ENCODE measurements at regions not wholly inside any gene's neighbourhood (a gene's known extent, or its start where the extent isn't known, plus 50 kb on each side); places are given as distances from the start of the nearest gene placed in this dataset.

GRCh38 chr18:78586586-78586985 is 393.0 kb upstream of the SALL3 start:
- Mint-ChIP-seq H3K4me3 (no peak overlapping the region), H3K27me3 (ENCODE audit: low read depth) (no peaks in the 10 kb centered on the region), H3K9me3 (ENCODE audit: insufficient read depth) (no peaks in the 10 kb centered on the region), H3K27ac (no peak overlapping the region), H3K36me3 (ENCODE audit: low read depth) (no peaks in the 10 kb centered on the region), H3K4me1 (ENCODE audit: low read depth) (no peaks in the 10 kb centered on the region)
- no peak for ATAC-seq
- ChIA-PET POLR2A (no interaction called here), CTCF (no interaction called here)
- no peak for DNase-seq

DNA sequence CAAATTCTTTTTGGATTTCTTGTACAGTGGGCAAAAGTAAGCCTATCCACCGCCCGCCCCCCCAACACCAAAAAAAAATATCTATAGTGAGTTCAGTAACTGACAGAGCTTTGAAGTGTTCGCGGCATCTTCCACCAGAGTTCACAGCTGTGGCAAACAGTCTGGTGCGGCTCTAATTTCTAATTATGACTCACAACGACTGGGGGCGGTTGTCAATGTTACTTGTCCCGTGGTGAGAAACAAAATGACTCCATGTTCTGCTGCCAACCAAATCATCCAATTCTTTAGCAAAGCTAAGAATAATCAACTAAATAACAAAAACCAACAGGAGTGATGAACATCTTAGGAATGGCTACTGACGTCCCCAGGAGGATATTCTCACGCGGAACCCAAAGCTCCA is 392.5 kb upstream of the SALL3 start:
- Mint-ChIP-seq H3K4me3 (no peak overlapping the region), H3K9me3 (ENCODE audit: insufficient read depth) (peaks cover 3% of the 10 kb centered on the region), H3K4me1 (ENCODE audit: low read depth) (no peaks in the 10 kb centered on the region), H3K27me3 (ENCODE audit: low read depth) (no peaks in the 10 kb centered on the region), H3K27ac (no peak overlapping the region), H3K36me3 (ENCODE audit: low read depth) (no peaks in the 10 kb centered on the region)
- DNase-seq (no peak), ATAC-seq (no peak)
- CTCF ChIA-PET, result no interaction called here
- POLR2A ChIA-PET, result no interaction called here

GRCh38 chr18:78587626-78588600 is 391.7 kb upstream of the SALL3 start:
- ChIA-PET CTCF (no interaction called here), POLR2A (no interaction called here)
- Mint-ChIP-seq H3K9me3 (ENCODE audit: insufficient read depth) (peaks cover 4% of the 10 kb centered on the region), H3K27ac (no peak overlapping the region), H3K27me3 (ENCODE audit: low read depth) (no peaks in the 10 kb centered on the region), H3K4me3 (no peak overlapping the region), H3K4me1 (ENCODE audit: low read depth) (no peaks in the 10 kb centered on the region), H3K36me3 (ENCODE audit: low read depth) (no peaks in the 10 kb centered on the region)
- DNase-seq (no peak), ATAC-seq (no peak)

DNA sequence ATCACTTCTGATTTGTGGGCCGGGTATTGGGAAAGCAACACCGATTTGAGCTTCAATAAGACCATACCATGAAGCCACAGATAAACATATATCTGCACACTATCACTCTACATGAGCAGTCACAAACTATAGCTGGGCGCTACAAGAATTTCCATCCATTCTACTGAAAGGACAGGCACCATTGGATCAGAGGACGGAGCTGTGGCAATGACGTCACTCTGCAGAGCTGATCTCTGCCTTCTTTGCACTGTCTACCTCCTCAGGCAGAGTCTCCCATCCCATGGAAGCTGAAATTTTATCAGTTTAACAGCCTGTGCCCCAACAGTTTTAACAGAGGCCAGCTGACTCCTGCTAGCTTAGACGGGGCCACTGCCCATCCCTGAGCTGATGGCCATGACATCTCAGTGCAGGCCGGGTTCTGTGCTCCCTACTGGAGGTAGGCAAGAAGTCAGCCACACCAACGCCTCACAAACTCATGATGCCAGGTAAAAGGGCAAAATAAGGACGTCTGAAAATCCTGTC is 389.6 kb upstream of the SALL3 start:
- ChIA-PET CTCF (no interaction called here), POLR2A (no interaction called here)
- no peak overlapping the region for H3K4me3 Mint-ChIP-seq
- H3K27me3 Mint-ChIP-seq (ENCODE audit: low read depth), result no peaks in the 10 kb centered on the region
- DNase-seq, result no peak
- H3K36me3 Mint-ChIP-seq (ENCODE audit: low read depth), result no peaks in the 10 kb centered on the region
- H3K27ac Mint-ChIP-seq, result no peak overlapping the region
- no peaks in the 10 kb centered on the region for H3K4me1 Mint-ChIP-seq (ENCODE audit: low read depth)
- H3K9me3 Mint-ChIP-seq (ENCODE audit: insufficient read depth), result peaks cover 9% of the 10 kb centered on the region
- ATAC-seq, result no peak

GRCh38 chr18:78595453-78595852 is 384.2 kb upstream of the SALL3 start:
- DNase-seq, result no peak
- POLR2A ChIA-PET, result no interaction called here
- no peaks in the 10 kb centered on the region for H3K36me3 Mint-ChIP-seq (ENCODE audit: low read depth)
- H3K27me3 Mint-ChIP-seq (ENCODE audit: low read depth), result no peaks in the 10 kb centered on the region
- H3K9me3 Mint-ChIP-seq (ENCODE audit: insufficient read depth), result peaks cover 9% of the 10 kb centered on the region
- H3K4me1 Mint-ChIP-seq (ENCODE audit: low read depth), result no peaks in the 10 kb centered on the region
- CTCF ChIA-PET, result no interaction called here
- no peak overlapping the region for H3K4me3 Mint-ChIP-seq
- no peak for ATAC-seq
- no peak overlapping the region for H3K27ac Mint-ChIP-seq

DNA sequence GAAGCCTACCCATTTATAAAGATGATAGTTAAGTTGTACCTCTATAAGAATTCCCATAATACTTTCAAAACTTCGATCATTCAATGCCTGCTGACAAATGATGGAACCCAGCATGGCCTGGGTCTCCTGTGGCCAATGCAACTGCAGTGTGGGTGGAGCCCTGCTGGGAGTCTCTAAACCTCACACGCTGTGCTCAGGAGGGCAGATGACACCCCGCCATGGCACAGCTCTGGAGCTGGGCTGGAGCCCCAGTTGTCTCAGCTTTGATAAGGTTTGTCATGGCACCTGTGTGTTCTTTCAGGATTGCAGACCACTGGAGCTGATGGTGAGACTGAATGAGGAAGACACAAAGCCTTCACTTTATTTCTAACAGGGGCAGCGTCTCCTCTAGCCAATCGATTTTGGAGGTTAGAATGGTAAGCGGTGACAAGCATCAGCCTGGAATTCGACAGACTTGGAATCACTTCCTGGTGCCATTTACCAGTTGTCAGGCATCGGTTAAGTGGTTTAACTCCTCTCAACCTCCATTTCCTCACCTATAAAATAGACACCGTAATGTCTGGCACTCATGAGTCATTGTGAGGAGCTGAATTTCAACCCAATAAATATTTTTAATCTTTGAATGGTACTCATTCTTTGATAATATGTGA is 383.6 kb upstream of the SALL3 start:
- ATAC-seq, result no peak
- no peaks in the 10 kb centered on the region for H3K4me1 Mint-ChIP-seq (ENCODE audit: low read depth)
- peaks cover 9% of the 10 kb centered on the region for H3K9me3 Mint-ChIP-seq (ENCODE audit: insufficient read depth)
- H3K36me3 Mint-ChIP-seq (ENCODE audit: low read depth), result no peaks in the 10 kb centered on the region
- CTCF ChIA-PET, result no interaction called here
- no peaks in the 10 kb centered on the region for H3K27me3 Mint-ChIP-seq (ENCODE audit: low read depth)
- POLR2A ChIA-PET, result no interaction called here
- no peak for DNase-seq
- H3K27ac Mint-ChIP-seq, result no peak overlapping the region
- H3K4me3 Mint-ChIP-seq, result no peak overlapping the region

DNA sequence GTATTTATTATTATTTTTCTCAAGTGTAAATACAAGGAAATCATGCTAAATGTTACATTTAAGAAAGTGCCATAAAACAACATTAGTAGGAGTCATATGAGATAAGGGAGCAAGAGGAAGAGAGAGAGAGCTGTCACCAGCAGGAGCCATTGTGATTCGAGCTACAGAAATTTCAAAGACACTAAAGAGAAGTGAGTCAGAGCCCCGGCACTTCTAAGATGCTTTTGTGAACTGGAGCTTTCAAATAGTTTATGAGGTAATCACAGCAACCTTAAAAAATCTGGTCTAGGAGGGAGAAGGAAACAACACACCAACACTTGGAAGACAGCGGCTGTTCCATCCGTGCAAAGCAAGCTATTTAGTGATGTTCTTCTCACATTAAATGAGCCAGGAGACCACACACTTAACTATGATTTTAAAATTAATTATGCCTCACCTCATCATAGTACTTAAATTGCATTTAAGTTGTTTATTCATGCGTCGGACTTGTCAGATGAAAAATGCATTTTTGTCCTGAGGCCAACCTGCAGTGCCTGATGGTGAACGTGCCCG is 382.7 kb upstream of the SALL3 start:
- ChIA-PET CTCF (no interaction called here), POLR2A (no interaction called here)
- Mint-ChIP-seq H3K9me3 (ENCODE audit: insufficient read depth) (peaks cover 8% of the 10 kb centered on the region), H3K27ac (no peak overlapping the region), H3K4me3 (no peak overlapping the region), H3K36me3 (ENCODE audit: low read depth) (no peaks in the 10 kb centered on the region), H3K27me3 (ENCODE audit: low read depth) (no peaks in the 10 kb centered on the region), H3K4me1 (ENCODE audit: low read depth) (no peaks in the 10 kb centered on the region)
- no peak for DNase-seq
- ATAC-seq, result no peak

- no peaks in the 10 kb centered on the region for H3K36me3 Mint-ChIP-seq (ENCODE audit: low read depth)
- no peak for ATAC-seq
- ChIA-PET POLR2A (no interaction called here), CTCF (no interaction called here)
- DNase-seq, result no peak
- no peak overlapping the region for H3K27ac Mint-ChIP-seq
- H3K27me3 Mint-ChIP-seq (ENCODE audit: low read depth), result no peaks in the 10 kb centered on the region
- H3K9me3 Mint-ChIP-seq (ENCODE audit: insufficient read depth), result no peaks in the 10 kb centered on the region
- no peak overlapping the region for H3K4me3 Mint-ChIP-seq
- no peaks in the 10 kb centered on the region for H3K4me1 Mint-ChIP-seq (ENCODE audit: low read depth)
Measured at GRCh38 chr18:78601349-78601748, 378.3 kb upstream of the SALL3 start.

- no peaks in the 10 kb centered on the region for H3K4me1 Mint-ChIP-seq (ENCODE audit: low read depth)
- H3K27me3 Mint-ChIP-seq (ENCODE audit: low read depth), result no peaks in the 10 kb centered on the region
- no peaks in the 10 kb centered on the region for H3K36me3 Mint-ChIP-seq (ENCODE audit: low read depth)
Measured at GRCh38 chr18:78601923-78602322, 377.7 kb upstream of the SALL3 start.

DNA sequence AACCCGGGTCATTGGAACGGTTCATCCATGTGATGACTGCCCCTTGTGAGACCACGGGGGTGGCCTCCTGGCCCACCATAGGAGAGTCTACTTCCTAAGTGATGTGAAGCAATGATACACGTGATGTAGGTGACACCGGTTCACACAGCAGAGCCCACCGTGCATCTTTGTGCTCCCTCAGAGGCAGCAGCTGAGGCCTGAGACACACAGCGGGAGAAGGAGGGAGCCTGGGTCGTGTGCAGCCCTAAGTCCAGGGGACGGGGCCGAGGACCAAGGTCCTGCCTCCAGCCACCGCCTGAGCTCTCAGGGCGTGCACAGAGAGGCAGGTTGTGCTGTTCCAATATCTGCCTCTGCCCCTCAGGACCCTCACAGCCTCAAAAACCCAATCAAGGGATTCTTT is 377.2 kb upstream of the SALL3 start:
- POLR2A ChIA-PET, result no interaction called here

More at GRCh38 chr18:78601923-78602322, 377.7 kb upstream of the SALL3 start:
- no peak for DNase-seq
- H3K9me3 Mint-ChIP-seq (ENCODE audit: insufficient read depth), result no peaks in the 10 kb centered on the region
- H3K4me3 Mint-ChIP-seq, result no peak overlapping the region
- H3K27ac Mint-ChIP-seq, result no peak overlapping the region
- ChIA-PET POLR2A (no interaction called here), CTCF (no interaction called here)
- ATAC-seq, result no peak

DNA sequence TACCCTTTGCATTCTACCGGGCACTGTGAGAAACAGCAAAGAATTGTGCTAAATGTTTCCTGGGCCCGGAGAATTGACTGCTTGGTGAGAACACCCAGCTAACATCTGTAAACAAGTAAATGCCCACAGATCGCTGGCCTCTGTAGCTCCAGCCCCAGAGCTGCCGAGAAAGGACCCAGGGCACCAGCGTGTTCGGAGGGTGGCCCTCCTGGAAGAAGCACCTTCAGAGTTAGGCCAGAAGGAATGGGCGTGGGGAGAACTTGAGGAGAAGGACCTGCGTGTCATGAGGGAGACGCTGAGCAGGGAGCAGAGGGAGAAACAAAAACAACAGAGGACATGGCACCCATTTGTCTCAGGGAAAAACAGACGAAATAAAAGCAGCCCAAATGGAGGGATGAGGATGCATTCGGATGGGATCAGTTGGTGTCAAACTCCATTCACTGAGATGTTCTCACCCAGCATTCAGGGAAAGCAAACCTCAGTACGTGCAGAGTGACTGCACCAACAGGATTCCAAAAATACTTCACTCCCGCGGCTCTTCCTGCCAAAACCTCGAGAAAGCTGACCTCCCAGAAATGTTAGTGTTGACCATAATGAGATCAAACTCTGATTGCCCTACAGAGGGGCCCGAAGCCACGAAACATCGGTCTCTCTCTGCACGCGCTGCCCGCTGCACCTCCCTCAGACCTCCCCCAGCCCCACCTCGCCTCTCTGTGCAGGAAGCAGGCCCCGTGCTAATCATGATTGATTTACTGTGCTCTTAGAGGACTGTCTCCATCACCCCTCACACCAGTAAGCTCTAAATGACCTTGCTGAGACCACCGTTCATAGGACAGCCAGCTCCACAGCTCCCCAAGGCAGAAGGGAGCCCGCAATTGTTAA is 376.3 kb upstream of the SALL3 start:
- ATAC-seq (no peak), DNase-seq (no peak)
- Mint-ChIP-seq H3K9me3 (ENCODE audit: insufficient read depth) (no peaks in the 10 kb centered on the region), H3K36me3 (ENCODE audit: low read depth) (no peaks in the 10 kb centered on the region), H3K4me1 (ENCODE audit: low read depth) (no peaks in the 10 kb centered on the region), H3K27ac (no peak overlapping the region), H3K4me3 (no peak overlapping the region), H3K27me3 (ENCODE audit: low read depth) (no peaks in the 10 kb centered on the region)
- POLR2A ChIA-PET, result no interaction called here
- CTCF ChIA-PET, result no interaction called here

More for the DNA sequence above, 377.2 kb upstream of the SALL3 start:
- no peaks in the 10 kb centered on the region for H3K27me3 Mint-ChIP-seq (ENCODE audit: low read depth)
- DNase-seq (no peak), ATAC-seq (no peak)
- no peaks in the 10 kb centered on the region for H3K4me1 Mint-ChIP-seq (ENCODE audit: low read depth)
- CTCF ChIA-PET, result no interaction called here
- H3K4me3 Mint-ChIP-seq, result no peak overlapping the region
- no peak overlapping the region for H3K27ac Mint-ChIP-seq
- no peaks in the 10 kb centered on the region for H3K9me3 Mint-ChIP-seq (ENCODE audit: insufficient read depth)
- no peaks in the 10 kb centered on the region for H3K36me3 Mint-ChIP-seq (ENCODE audit: low read depth)

DNA sequence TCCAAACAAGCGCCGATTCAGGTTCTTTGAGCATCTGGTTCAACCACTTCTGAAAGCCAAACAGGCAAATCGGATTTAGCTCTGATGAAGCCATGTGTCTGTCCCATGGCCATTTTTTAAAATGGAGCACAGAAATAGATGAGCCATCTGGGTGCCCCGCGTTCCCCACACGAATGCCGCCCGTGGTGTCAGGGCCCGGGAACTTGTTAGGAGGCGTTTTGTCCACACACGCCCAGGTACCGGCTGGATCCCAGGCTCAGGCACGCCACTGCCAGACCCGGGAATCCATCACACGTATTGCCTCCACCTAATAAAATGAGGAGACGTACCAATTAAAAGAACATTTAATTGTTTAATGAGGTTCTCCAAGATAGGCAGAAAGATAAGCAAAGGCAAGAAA is 374.4 kb upstream of the SALL3 start:
- H3K4me1 Mint-ChIP-seq (ENCODE audit: low read depth), result no peaks in the 10 kb centered on the region
- DNase-seq (no peak), ATAC-seq (no peak)
- no peak overlapping the region for H3K4me3 Mint-ChIP-seq
- no peaks in the 10 kb centered on the region for H3K36me3 Mint-ChIP-seq (ENCODE audit: low read depth)
- no peaks in the 10 kb centered on the region for H3K9me3 Mint-ChIP-seq (ENCODE audit: insufficient read depth)
- ChIA-PET POLR2A (no interaction called here), CTCF (no interaction called here)
- H3K27ac Mint-ChIP-seq, result no peak overlapping the region
- no peaks in the 10 kb centered on the region for H3K27me3 Mint-ChIP-seq (ENCODE audit: low read depth)

Measured in activated CD8-positive, alpha-beta T cell treated with anti-CD3 and anti-CD28 coated beads, Interleukin-2, amount 10 ng/mL, durations not matched to agents 7 days and 5 days (primary cell).